ENCODE measurements at regions not wholly inside any gene's neighbourhood (a gene's known extent, or its start where the extent isn't known, plus 50 kb on each side); places are given as distances from the start of the nearest gene placed in this dataset.
"Not testable (repeated sequence)": the region's sequence is repeated elsewhere in the genome, so short reads cannot be mapped to it uniquely, and the experiment has no call there.

DNA sequence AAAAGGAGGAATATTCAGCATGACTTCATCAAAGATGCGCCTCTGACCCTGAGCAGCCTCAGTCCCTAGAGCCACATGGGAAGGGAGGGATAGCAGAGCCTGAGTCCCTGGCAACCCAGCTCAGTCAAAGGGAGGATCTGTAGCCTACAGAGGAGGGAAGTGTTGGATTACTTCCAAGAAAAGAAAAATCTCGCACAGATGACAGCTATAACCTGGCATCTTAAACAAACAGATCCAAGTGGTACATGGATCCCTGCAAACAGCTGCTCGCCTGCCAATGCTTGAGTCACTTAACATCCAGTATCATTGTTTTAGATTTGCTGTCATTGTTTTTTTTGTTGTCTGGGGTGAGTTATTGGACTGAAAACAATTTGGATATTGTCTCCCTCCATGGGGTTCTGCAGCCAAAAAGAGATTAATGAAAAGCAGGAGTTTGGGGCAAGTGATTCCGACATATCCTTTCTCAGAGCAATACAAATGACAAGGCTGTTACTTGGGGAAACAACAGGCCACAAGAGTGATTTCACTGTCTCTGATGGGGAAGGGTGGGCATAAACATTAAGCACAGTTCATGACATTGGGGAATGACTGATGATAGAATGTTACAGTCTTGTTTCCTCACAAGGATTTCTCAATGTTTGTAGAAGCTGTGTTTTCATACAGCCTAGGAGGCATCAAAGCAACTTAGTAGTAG is 153.5 kb upstream of the KIF2A start:
- DNase-seq (ENCODE audit: low spot score) = no peak

DNA sequence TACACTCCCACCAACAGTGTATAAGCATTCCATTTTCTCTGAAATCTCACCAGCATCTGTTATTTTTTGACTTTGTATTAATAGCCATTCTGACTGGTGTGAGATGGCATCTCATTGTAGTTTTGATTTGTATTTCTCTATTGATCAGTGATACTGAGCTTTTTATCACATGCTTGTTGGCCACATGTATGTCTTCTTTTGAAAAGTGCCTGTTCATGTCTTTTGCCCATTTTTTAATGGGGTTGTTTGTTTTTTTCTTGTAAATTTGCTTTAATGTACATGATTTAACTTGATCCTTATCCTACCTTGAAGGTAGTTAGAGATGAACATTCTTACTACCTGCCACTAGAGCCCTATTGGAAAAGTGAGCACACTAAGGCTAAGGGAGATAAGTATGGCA is 151.2 kb upstream of the KIF2A start:
- DNase-seq (ENCODE audit: low spot score) = no peak

DNA sequence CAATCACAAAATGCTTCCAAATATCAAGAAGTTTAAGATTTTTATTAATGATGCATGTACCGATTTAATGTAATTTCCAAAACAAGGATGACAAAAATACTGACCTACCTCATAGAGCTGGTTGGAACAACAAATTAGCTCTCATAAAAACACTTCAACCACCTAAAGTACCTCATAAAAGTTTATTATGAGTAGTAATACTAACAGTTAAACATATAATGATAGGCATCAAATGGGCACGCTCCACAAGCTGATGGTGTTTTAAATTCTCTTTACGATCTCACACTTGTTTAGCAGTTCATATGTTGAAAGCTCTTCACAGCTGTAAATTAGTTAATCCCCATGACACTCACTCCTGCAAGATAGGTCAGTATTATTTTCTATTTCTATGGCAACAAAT is 150.0 kb upstream of the KIF2A start:
- no peak for DNase-seq (ENCODE audit: low spot score)

DNA sequence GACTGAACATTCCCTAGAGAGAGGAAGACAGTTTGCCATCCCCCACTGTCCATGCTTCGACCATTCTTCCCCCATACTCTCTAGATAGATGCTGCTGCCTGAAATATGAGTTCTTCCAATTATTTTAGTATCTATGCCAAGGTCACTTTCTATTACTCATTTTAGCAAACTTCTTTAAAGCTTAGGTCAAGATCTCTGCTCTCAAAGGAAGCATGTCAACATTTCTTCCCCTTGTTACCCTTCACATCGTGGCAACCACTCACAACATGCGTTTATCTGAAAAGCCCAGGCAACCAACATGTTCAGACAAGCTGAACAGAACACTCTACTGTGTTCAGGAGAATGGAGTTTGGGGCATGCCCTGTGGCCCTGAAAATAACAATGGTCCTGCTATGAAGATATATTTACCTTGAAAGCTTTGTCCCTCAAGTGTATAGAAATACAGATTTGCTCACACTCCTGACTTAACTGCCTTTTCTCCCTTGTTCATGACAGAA is 138.4 kb upstream of the KIF2A start:
- no peak for DNase-seq (ENCODE audit: low spot score)

- no peak for DNase-seq (ENCODE audit: low spot score)
Observed at GRCh38 chr5:62168506-62169281, 137.3 kb upstream of the KIF2A start.

DNA sequence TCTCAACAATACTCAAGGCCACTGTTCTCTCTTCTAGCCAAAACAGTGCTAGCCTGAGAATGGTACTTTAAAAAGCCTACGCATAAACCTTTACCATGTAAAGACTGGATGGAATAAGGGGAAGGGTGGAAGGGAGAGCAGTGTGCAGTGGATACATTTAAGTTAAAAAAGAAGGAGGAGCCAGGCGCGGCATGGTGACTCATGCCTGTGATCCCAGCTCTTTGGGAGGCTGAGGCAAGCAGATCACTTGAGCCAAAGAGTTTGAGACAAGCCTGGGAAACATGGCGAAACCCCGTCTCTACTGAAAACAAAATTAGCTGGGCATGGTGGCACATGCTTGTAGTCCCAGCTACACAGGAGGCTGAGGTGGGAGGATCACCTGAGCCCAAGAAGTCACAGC is 127.7 kb upstream of the KIF2A start:
- no peak for DNase-seq (ENCODE audit: low spot score)

- DNase-seq (ENCODE audit: low spot score) = no peak
Observed at GRCh38 chr5:62182802-62183201, 123.2 kb upstream of the KIF2A start.

GRCh38 chr5:62183727-62184126 is 122.3 kb upstream of the KIF2A start:
- DNase-seq (ENCODE audit: low spot score) = no peak

DNA sequence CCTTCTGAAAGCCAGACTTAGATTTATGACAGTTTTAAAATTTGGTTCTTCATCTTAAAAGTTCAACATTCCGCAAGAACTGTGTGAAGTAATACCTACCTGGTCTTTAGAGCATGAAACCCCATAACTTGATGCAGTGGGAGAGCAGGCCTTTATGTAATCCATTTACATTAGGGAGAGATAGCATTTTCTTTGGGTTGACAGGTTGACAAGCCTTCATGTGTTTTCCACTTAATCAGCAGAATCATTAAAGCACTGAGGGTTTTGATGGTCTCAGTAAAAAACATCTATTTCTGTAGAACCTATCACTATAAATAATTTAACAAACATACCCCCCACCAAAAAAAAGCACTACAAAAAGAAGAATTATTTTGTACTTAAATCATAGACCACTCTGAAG is 121.6 kb upstream of the KIF2A start:
- DNase-seq (ENCODE audit: low spot score) = no peak

DNA sequence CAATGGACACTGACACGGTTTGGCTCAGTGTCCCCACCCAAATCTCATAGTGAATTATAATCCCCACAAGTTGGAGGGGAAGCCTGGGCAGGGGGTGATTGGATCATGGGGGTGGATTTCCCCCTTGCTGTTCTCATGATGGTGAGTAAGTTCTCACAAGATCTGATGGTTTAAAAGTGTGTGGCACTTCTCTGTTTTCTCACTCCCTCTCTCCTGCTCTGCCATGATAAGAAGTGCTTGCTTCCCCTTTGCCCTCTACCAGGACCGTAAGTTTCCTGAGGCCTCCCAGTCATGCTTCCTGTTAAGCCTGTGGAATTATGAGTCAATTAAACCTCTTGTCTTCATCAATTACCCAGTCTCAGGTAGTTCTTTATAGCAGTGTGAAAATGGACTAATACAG is 115.8 kb upstream of the KIF2A start:
- DNase-seq (ENCODE audit: low spot score) = no peak

DNA sequence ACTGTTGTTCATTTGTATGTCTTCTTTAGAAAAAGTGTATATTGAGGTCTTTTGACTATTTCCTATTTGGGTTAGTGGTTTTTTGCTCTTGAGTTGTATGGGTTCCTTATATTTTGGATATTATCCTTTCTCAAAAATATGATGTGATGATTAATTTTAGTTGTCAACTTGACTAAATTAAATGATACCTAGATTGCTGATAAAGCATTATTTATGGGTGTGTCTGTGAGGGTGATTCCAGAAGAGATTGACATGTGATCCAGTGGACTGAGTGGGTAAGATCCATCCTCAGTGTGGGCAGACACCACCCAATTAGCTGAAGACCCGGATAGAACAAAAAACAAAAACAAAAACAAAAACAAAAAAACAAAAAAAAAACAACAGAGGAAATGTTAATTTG is 115.1 kb upstream of the KIF2A start:
- no peak for DNase-seq (ENCODE audit: low spot score)

GRCh38 chr5:62192958-62193357 is 113.0 kb upstream of the KIF2A start:
- DNase-seq (ENCODE audit: low spot score) = no peak

DNA sequence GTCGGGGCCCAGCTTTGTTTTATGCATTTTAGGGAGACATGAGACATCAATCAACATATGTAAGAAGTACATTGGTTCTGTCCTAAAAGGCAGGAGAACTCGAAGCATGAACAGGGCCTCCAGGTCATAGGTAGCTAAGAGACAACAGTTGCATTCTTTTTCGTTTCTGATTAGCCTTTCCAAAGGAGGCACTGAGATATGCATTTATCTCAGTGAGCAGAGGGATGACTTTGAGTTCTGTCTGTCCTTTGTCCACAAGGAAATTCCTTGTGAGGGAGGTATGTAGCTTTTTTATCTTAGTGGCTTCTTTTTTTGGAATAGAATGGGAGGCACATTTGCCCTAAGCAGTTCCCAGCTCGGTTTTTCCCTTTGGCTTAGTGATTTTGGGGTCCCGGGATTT is 109.5 kb upstream of the KIF2A start:
- not testable (repeated sequence) for DNase-seq (ENCODE audit: low spot score)

GRCh38 chr5:62197697-62198096 is 108.3 kb upstream of the KIF2A start:
- no peak for DNase-seq (ENCODE audit: low spot score)

DNA sequence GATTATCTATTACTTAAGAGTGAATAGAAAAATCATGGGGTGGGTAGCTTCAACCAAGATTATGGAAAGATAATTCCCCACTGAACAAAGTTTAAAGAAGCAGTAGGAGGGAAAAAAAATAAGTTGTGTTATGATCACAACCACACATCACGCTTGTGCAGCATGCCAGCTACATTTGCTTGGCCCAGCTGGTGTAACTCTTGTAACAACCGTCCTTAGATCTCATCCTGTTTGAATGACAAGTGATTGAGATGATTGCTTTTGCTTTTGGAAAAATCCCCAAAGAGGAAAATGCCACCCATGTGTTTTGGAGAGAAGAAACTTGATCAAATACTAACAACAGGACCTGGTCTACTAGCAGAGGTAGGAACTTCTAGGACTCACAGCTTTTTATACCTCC is 107.6 kb upstream of the KIF2A start:
- no peak for DNase-seq (ENCODE audit: low spot score)

DNA sequence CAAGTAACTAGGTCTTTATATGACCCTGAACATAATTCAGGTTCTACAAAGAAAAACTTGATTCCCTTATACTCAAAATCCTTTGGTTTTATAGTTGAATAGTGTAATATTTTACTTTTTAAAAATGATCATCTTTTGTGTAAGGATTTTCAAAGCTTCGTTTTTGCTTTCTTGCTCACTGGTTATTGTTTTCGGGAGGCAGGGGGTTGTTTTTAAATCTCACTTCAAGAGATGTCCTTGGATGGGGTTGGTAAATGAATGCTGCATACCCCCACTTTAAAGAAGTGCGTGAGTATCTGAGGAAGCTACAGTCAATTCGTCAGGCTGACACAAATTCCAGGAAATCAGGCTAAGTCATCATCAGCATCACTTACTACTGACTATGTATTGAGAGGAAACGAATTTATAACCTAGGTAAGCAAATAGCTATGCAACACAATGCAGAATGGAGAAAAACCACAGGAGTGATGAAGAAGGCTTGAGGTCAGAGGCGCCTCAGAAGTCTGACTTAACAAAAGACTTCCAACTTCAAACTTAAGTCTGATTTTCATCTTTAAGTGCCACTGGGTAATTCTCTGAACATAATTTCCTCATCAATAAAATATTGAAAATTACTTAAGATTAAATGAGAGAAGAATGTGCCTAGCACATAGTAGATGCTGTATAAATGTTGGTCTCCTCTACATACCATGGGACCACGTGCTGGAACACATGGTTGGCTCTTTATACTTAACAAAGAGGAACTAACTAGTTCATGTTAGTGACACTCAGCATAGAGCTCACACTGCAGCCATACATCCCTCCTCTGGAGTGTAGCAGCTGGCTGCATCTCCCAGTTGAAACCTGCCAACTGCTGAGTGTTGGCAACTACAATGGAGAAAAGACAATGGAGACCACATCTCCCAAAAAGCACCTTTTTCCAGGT is 106.0 kb upstream of the KIF2A start:
- no peak for DNase-seq (ENCODE audit: low spot score)

- no peak for DNase-seq (ENCODE audit: low spot score)
Observed at GRCh38 chr5:62206150-62206829, 99.7 kb upstream of the KIF2A start.

DNA sequence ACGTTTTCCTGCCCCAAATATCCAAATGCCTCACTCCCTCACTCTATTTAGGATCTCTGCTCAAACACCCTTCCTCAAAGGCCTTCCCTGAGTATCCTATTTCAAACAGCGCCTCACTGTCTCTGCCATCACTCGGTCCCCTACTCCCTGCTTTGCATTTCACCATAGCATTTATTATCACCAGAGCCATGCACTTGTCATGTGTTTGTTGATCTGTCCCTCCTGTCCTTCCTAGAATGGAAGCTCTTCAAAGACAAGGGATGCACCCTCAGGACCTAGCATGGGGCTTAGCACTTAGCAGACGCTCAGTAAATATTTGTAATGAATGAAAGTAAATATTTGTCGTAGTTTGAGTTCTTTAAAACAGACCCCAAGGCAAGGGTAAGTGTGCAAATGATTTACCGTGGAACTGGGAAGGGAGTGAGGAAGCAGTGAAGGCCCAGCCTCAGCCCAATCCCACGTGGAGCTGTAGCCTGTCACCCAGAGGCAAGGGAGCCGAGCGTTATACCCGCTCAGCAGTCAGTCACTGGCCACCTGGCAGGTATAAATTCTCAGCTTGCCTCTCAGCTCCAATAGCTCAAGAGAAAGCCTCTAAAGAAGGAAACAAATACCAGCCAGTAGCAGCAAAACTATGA is 97.7 kb upstream of the KIF2A start:
- no peak for DNase-seq (ENCODE audit: low spot score)

GRCh38 chr5:62211405-62211804 is 94.6 kb upstream of the KIF2A start:
- DNase-seq (ENCODE audit: low spot score) = no peak

DNA sequence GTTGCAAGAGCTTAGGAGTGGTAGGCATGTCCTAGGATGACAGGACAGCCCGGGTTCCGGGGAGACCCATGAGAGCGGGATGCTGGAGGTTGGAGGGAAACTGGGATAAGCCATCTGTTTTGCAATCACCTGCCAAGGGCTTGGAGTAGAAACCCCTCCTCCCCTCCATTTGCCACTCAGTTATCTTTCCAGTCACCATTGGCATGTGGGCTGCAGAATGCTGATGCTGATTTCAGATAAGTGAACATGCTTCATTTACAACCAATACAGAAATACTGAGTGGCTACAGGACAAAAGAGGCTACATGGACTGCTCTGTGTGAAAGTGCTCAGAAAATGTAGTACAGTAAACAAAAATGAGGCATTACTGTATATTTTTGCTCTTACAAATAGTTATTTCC is 93.4 kb upstream of the KIF2A start:
- no peak for DNase-seq (ENCODE audit: low spot score)

DNA sequence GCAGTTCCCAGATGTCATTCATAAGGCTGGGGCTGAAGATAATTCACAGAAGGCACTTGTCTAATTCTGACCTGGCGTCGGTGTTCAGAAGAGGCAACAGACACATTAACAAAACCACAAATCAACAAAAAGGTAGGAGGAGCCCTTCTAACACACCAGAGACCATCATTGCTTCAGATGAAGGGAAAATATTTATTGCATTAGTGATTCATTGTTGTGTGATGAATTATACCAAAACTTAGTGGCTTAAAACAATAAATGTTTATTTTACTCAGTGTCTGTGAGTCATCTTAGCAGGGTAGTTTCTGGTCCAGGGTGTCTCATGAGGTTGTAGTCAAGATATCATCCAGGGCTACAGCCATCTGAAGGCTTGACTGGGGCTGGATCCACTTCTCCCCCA is 91.3 kb upstream of the KIF2A start:
- no peak for DNase-seq (ENCODE audit: low spot score)
